G401 (cell line): ENCODE measurements at regions not wholly inside any gene's neighbourhood (a gene's known extent, or its start where the extent isn't known, plus 50 kb on each side); places are given as distances from the start of the nearest gene placed in this dataset.

ENCODE experiments used
- DNase-seq: peaks from one replicate; pipeline ENCODE4 v3.0.0-alpha.2; 2015; ENCODE audit warnings: low spot score
- in situ Hi-C: cut with HindIII; loops from 2 replicates; pipeline ENCODE4 v1.10.0; 2016; ENCODE audit warnings: low sequenced_read_pairs, mixed read lengths

DNA sequence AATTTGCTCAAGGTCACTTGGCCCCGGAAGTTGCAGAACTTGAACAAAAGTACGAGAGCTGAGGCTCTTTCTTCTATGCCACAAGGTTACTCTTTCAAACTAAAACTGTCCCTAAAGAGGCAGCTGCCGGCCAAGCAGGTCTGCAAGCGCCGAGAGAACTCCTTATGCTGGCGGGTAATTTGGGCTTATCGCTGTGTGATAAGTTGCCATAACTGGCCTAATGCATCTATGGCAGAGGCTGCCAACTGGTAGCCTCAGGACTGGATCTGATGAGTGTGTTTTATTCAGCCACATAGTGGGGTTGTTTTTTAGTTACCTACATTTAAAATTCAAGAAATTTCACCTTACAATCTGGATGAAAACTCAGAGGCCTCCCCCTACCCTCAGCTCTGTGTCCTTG, 68.1 kb upstream of the SPOCK1 start:
- in situ Hi-C loops, result no loop called here
- DNase-seq, result no peak

DNA sequence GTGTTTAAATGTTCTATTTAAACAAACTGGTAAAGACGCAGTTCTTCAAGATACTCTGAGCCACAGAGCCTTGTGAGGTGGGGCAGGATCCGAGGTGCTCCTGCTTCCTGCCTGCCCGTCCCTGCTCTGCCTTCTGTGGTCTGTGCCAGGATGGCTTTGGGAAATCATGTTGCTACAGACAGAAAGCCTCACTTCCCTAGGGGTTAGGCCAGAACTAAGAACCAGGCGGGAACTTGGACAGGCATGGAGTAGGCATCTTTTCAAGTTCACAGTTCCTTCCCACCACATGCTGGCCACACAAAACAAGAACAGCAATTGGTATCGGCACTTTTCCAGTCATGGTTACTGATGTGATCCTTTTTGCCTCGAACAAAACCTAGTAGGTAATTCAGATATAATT, 67.7 kb upstream of the SPOCK1 start:
- in situ Hi-C loops, result no loop called here
- DNase-seq, result peak; percentile 39

DNA sequence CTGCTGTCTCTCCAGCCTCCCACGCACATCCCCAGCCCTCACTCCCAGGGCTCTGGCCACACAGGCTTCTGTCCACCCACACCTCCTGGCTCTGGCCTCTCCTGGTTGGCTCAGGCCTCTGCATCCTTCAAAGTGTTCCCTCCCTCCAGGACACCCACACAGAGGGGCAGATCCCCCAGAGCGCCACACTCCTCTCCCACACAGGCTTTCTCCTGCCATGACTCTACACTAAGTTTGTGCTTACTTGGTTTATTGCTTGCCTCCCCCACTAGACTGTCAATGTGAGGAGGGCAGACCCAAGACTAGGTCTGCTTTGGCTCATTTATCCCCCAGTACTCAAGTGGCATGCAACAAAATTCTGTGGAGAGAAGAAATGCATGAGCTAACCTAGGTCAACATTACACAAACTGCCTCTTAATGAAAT, 67.0 kb upstream of the SPOCK1 start:
- in situ Hi-C loops, result no loop called here
- peak; percentile 10 for DNase-seq

GRCh38 chr5:137565450-137565849, 66.3 kb upstream of the SPOCK1 start:
- in situ Hi-C loops, result no loop called here
- peak; percentile 24 for DNase-seq

DNA sequence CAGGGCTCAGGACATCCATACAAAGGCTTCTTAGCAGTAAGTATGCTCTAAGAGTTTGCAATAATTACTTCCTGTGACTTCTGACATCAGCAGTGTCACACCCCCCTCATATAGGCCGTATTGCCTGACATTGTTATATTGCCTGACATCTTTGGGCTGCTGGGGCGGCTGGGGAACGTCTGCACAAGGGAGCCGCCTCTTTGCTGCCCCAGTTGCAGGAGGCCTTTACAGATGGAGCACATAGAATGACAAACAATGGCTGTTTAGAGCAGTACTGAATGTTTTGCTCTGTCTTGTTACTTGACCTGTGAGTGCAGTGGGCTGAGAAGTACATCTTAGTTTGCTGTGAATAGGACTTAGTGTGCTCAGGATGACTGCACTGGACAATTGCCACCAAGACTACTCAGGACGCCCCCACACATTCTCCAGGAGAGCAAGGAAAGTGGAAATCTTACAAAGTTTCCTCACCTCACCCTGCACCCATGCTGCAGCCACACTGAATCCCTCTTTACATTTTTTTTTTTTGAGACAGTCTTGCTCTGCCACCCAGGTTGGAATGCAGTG, 65.4 kb upstream of the SPOCK1 start:
- DNase-seq, result peak; percentile 11
- in situ Hi-C loops, result no loop called here

GRCh38 chr5:137563646-137564397, 64.7 kb upstream of the SPOCK1 start:
- in situ Hi-C loops, result no loop called here
- peak; percentile 86 for DNase-seq

DNA sequence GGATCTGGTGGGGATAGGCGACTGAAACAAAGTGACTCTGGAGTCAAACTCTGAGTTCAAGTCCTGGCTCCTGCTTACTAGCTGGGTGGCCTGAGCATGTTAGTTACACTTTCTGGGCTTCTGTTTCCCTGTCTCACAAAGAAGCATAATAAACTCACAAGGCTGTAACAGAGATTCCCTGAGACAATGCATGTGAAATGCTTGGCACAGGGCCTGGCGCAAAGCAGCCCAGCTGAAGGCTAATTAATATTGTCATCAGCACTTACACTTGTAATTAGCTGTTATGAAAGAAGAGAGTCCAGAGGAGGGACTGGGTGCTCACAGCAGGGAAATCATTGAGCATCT, 64.1 kb upstream of the SPOCK1 start:
- in situ Hi-C loops, result no loop called here

GRCh38 chr5:137561608-137562007, 62.5 kb upstream of the SPOCK1 start:
- DNase-seq, result peak; percentile 12
- in situ Hi-C loops, result no loop called here

More for the DNA sequence above, 64.1 kb upstream of the SPOCK1 start:
- peak; percentile 81 for DNase-seq

DNA sequence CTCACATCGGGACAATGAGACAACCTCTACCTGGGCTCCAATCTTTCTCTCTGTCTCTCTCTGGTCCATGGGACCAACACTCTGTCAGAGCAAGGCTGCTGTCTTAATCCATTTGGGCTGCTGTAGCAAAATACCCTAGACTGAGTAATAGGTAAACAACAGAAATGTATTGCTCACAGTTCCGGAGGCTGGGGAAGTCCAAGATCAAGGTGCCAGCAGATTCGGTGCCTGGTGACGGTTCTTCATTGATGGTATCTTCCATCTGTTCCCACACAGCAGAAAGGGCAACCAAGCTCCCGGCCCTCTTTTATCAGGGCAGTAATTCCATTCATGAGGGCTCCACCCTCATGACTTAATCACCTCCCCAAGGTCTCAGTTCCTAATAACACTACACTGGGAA, 61.3 kb upstream of the SPOCK1 start:
- in situ Hi-C loops, result no loop called here
- DNase-seq, result no peak
